ENCODE measurements at regions not wholly inside any gene's neighbourhood (a gene's known extent, or its start where the extent isn't known, plus 50 kb on each side); places are given as distances from the start of the nearest gene placed in this dataset.

GRCh38 chr16:62872339-62872738 is 836.1 kb upstream of the CDH8 start:
- H3K27ac ChIP-seq: no peak overlapping the region
- no peaks in the 10 kb centered on the region for H3K9me3 ChIP-seq (ENCODE audit: severe bottlenecking)
- no peak overlapping the region for H3K4me3 ChIP-seq (ENCODE audit: low read depth, low read length)
- no peak for DNase-seq
- H3K27me3 ChIP-seq (ENCODE audit: insufficient read depth, low read depth, severe bottlenecking): peaks cover 12% of the 10 kb centered on the region
- TF ChIP-seq, protein P1, sequence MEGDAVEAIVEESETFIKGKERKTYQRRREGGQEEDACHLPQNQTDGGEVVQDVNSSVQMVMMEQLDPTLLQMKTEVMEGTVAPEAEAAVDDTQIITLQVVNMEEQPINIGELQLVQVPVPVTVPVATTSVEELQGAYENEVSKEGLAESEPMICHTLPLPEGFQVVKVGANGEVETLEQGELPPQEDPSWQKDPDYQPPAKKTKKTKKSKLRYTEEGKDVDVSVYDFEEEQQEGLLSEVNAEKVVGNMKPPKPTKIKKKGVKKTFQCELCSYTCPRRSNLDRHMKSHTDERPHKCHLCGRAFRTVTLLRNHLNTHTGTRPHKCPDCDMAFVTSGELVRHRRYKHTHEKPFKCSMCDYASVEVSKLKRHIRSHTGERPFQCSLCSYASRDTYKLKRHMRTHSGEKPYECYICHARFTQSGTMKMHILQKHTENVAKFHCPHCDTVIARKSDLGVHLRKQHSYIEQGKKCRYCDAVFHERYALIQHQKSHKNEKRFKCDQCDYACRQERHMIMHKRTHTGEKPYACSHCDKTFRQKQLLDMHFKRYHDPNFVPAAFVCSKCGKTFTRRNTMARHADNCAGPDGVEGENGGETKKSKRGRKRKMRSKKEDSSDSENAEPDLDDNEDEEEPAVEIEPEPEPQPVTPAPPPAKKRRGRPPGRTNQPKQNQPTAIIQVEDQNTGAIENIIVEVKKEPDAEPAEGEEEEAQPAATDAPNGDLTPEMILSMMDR (IDR thresholded peaks at IDR 0.05; ENCODE audit: low read depth, low read length): no peak
- no peaks in the 10 kb centered on the region for H3K36me3 ChIP-seq

DNA sequence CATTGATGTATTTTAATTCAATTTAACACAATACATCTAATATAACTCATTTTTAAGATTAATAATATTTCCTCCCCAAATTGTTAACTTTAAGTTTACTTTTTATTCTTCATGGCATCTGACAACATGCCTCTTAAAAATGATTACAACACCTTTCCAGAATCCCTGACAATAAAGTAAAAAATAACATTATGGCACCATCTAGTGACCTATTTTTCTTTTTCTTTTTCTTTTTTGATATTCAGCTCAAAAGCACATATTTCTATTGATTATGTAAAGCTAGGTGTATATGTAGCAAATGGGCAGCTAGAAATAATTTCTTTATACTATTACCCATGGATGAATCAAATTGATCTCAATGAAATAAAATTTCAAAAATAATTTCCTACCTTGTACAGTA is 834.3 kb upstream of the CDH8 start:
- no peak for DNase-seq
- Histone ChIP-seq H3K9me3 (ENCODE audit: severe bottlenecking) (no peaks in the 10 kb centered on the region), H3K27me3 (ENCODE audit: insufficient read depth, low read depth, severe bottlenecking) (peaks cover 12% of the 10 kb centered on the region), H3K27ac (no peak overlapping the region), H3K36me3 (no peaks in the 10 kb centered on the region), H3K4me3 (ENCODE audit: low read depth, low read length) (no peak overlapping the region)
- TF ChIP-seq, protein P1 (IDR thresholded peaks at IDR 0.05; ENCODE audit: low read depth, low read length): no peak

GRCh38 chr16:62869837-62870236 is 833.6 kb upstream of the CDH8 start:
- H3K9me3 ChIP-seq (ENCODE audit: severe bottlenecking): no peaks in the 10 kb centered on the region
- TF ChIP-seq, protein P1 (IDR thresholded peaks at IDR 0.05; ENCODE audit: low read depth, low read length): no peak
- no peaks in the 10 kb centered on the region for H3K36me3 ChIP-seq
- no peak overlapping the region for H3K27ac ChIP-seq
- peaks cover 10% of the 10 kb centered on the region for H3K27me3 ChIP-seq (ENCODE audit: insufficient read depth, low read depth, severe bottlenecking)
- no peak overlapping the region for H3K4me3 ChIP-seq (ENCODE audit: low read depth, low read length)
- no peak for DNase-seq

GRCh38 chr16:62863139-62863538 is 826.9 kb upstream of the CDH8 start:
- no peaks in the 10 kb centered on the region for H3K36me3 ChIP-seq
- TF ChIP-seq, protein P1 (IDR thresholded peaks at IDR 0.05; ENCODE audit: low read depth, low read length): no peak
- DNase-seq: no peak
- H3K27me3 ChIP-seq (ENCODE audit: insufficient read depth, low read depth, severe bottlenecking): peaks cover 30% of the 10 kb centered on the region
- no peak overlapping the region for H3K27ac ChIP-seq
- no peaks in the 10 kb centered on the region for H3K9me3 ChIP-seq (ENCODE audit: severe bottlenecking)
- H3K4me3 ChIP-seq (ENCODE audit: low read depth, low read length): no peak overlapping the region

- H3K4me3 ChIP-seq (ENCODE audit: low read depth, low read length): no peak overlapping the region
- no peak overlapping the region for H3K27ac ChIP-seq
- TF ChIP-seq, protein P1 (IDR thresholded peaks at IDR 0.05; ENCODE audit: low read depth, low read length): no peak
- DNase-seq: no peak
- no peaks in the 10 kb centered on the region for H3K9me3 ChIP-seq (ENCODE audit: severe bottlenecking)
- peaks cover 24% of the 10 kb centered on the region for H3K27me3 ChIP-seq (ENCODE audit: insufficient read depth, low read depth, severe bottlenecking)
- H3K36me3 ChIP-seq: no peaks in the 10 kb centered on the region
These were observed 817.6 kb upstream of the CDH8 start for GRCh38 chr16:62853887-62854286.

DNA sequence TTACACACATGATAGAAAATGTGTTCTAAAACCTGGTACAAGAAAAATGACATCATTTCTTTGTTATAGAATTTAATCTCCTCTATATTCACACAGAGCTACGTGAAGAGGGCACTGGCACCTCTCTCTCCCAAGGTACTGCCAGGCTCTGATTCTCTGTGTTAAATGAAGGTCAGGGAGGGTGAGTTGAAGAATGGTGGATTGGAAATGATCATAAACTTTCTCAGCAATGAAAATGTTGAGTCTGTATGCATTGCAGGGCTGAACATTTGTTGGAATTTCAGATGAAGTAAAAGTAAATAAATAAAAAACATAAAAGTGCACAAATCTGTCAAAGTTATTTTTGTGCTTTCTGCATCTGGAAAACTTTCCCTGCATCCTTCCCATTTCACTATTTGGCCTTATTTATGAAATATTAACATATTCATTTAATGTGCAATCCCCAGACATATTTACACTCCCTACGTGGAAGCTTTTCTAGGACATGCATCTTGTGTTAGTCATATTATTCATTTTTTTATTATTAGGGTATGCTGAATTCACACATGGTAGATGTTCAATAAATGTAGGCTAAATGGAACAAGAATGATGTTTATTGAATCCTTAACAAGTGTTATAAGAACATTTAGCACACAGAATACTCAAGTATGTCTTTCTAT is 810.3 kb upstream of the CDH8 start:
- no peak for DNase-seq
- Histone ChIP-seq H3K27ac (no peak overlapping the region), H3K36me3 (no peaks in the 10 kb centered on the region), H3K4me3 (ENCODE audit: low read depth, low read length) (no peak overlapping the region), H3K9me3 (ENCODE audit: severe bottlenecking) (no peaks in the 10 kb centered on the region), H3K27me3 (ENCODE audit: insufficient read depth, low read depth, severe bottlenecking) (peaks cover 11% of the 10 kb centered on the region)
- TF ChIP-seq, protein P1 (IDR thresholded peaks at IDR 0.05; ENCODE audit: low read depth, low read length): no peak
